ENCODE measurements at regions not wholly inside any gene's neighbourhood (a gene's known extent, or its start where the extent isn't known, plus 50 kb on each side); places are given as distances from the start of the nearest gene placed in this dataset.
"Not testable (repeated sequence)": the region's sequence is repeated elsewhere in the genome, so short reads cannot be mapped to it uniquely, and the experiment has no call there.

DNA sequence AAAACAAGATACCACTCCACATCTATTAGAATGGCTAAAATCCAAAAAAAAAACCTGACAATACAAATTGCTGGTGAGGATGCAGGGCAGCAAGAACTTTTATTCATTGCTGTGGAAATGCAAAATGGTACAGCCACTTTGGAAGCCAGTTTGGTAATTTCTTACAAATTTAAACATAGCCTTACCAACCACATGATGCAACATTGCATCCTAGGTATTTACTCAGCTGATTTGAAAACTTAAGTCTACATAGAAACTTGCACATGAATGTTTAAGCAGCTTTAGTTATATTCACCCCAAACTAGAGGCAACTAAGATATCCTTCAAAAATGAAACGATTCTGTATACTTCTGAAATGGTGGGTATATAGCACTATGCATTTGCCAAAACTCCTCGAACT is 178.8 kb upstream of the PDE4B start:
- no peak for DNase-seq (ENCODE audit: low read depth)
- H3K4me3 ChIP-seq (ENCODE audit: low read depth, low read length): no peak overlapping the region
- TF ChIP-seq, protein P1, sequence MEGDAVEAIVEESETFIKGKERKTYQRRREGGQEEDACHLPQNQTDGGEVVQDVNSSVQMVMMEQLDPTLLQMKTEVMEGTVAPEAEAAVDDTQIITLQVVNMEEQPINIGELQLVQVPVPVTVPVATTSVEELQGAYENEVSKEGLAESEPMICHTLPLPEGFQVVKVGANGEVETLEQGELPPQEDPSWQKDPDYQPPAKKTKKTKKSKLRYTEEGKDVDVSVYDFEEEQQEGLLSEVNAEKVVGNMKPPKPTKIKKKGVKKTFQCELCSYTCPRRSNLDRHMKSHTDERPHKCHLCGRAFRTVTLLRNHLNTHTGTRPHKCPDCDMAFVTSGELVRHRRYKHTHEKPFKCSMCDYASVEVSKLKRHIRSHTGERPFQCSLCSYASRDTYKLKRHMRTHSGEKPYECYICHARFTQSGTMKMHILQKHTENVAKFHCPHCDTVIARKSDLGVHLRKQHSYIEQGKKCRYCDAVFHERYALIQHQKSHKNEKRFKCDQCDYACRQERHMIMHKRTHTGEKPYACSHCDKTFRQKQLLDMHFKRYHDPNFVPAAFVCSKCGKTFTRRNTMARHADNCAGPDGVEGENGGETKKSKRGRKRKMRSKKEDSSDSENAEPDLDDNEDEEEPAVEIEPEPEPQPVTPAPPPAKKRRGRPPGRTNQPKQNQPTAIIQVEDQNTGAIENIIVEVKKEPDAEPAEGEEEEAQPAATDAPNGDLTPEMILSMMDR (IDR thresholded peaks at IDR 0.05; ENCODE audit: control insufficient read depth, extremely low read depth, insufficient read depth): no peak

DNA sequence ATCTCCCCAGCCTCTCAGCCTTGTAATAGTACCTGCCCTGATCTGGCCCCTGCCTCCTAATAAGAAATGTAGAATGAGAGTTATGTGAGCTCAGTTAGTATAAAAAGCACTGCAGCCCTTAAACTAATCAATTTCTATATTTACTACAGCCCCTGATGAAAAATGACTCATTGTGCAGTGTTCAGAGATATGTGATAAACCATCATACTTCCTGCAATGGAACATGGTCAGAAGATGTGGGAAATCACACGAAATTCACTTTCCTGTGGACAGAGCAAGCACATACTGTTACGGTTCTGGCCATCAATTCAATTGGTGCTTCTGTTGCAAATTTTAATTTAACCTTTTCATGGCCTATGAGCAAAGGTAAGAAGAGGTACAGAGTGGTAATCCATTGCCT is 176.8 kb upstream of the PDE4B start:
- no peak for DNase-seq (ENCODE audit: low read depth)
- no peak overlapping the region for H3K4me3 ChIP-seq (ENCODE audit: low read depth, low read length)
- TF ChIP-seq, protein P1 (IDR thresholded peaks at IDR 0.05; ENCODE audit: control insufficient read depth, extremely low read depth, insufficient read depth): no peak

DNA sequence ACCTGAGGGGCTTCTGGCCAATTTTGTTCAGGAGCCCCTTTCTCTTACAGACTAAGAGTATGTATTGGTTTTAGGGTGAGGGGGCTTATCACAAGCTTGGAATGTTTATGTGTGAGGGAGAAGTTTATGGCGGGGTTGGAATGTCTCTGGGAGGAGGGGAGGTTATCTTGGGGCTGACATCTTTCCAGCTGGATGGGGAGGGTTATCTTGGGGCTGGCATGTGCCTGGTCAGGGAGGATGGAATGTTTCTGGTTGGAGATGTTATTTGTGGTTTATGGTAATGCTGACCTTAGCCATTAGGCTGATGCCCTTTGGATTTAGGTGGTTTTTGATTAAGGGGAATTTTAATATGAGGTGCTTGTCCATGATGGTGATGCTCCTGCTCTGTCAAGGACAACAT is 171.0 kb upstream of the PDE4B start:
- not testable (repeated sequence) for DNase-seq (ENCODE audit: low read depth); H3K4me3 ChIP-seq (ENCODE audit: low read depth, low read length)

DNA sequence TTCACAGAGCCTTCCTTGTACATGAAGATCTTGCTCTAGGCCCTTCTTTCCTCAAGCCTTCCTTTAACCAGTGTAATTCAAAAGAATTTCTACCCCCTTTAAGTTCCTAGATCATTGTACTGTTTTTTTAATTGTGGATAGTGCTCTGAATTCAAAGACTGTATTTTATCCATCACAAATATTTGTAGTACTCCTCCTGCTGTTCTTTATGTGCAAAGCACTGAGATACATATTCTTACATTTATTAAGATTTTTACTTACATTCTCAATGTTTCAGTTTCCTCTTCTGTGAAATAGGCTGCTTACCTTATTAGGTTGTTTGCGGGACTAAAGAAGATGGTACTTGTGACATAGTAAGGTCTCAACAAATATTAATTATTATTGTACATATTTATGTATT is 168.8 kb upstream of the PDE4B start:
- H3K4me3 ChIP-seq (ENCODE audit: low read depth, low read length): no peak overlapping the region
- no peak for DNase-seq (ENCODE audit: low read depth)
- TF ChIP-seq, protein P1 (IDR thresholded peaks at IDR 0.05; ENCODE audit: control insufficient read depth, extremely low read depth, insufficient read depth): no peak

DNA sequence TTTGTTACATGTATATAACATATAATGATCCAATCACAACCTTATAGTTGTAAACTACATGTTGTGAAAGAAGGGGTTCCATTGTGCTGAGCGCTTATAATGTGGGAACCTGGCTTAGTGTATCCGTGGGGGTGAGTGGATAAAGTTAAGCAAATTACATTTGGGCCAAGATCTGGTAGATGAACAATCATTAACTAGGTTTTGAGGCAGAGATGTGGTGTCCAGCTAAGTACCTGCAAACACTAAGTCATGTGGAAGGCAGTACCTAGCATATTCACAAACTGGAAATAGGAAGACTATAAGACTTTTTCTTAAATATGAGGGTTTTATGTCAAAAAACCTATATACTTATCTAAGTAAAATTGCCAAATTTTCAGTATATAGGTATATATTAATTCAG is 167.2 kb upstream of the PDE4B start:
- TF ChIP-seq, protein P1 (IDR thresholded peaks at IDR 0.05; ENCODE audit: control insufficient read depth, extremely low read depth, insufficient read depth): no peak
- no peak overlapping the region for H3K4me3 ChIP-seq (ENCODE audit: low read depth, low read length)
- DNase-seq (ENCODE audit: low read depth): no peak

DNA sequence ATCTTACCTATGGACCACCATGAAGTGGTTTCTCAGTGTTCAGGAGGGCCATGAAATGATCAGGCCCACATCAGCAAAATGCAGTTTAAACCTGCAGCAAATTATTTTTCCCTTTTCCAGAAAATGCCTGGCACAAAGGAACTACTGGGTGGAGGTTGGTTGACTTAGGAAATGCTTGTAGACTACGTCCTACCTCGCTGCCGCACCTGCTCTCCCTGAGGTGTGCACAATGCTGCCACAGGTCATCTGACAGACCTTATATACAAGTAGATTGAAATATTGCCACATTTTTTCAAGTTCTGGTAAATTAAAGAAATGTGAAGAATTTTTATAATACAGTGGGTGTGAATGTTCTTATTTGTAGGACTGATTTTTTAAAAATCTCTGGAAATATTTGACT is 166.7 kb upstream of the PDE4B start:
- TF ChIP-seq, protein P1 (IDR thresholded peaks at IDR 0.05; ENCODE audit: control insufficient read depth, extremely low read depth, insufficient read depth): no peak
- no peak overlapping the region for H3K4me3 ChIP-seq (ENCODE audit: low read depth, low read length)

DNA sequence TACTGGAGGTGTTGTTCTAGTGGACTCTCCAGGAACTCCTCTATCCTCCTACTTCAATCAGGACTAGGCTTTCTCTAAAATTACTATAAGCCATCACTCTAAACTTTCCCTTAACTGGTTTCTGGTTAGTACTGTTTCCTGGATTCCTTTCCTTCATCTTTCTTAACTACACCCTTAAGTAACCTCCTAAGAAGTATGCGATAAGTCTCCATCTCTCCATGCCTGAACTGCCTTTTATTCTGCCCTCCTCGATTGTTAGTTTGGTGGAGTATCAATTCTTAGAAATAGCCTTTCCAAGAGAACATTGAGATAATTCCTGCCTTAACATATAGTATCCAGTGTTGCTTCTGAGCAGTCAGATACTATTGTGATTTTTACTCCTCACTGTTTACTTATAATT is 162.9 kb upstream of the PDE4B start:
- TF ChIP-seq, protein P1 (IDR thresholded peaks at IDR 0.05; ENCODE audit: control insufficient read depth, extremely low read depth, insufficient read depth): no peak
- no peak for DNase-seq (ENCODE audit: low read depth)
- H3K4me3 ChIP-seq (ENCODE audit: low read depth, low read length): no peak overlapping the region

More for the DNA sequence above, 166.7 kb upstream of the PDE4B start:
- no peak for DNase-seq (ENCODE audit: low read depth)
